H9 (cell line): ENCODE measurements at regions not wholly inside any gene's neighbourhood (a gene's known extent, or its start where the extent isn't known, plus 50 kb on each side); places are given as distances from the start of the nearest gene placed in this dataset.

ENCODE experiments used
- DNase-seq: peaks from one replicate; pipeline ENCODE4 v3.0.0-alpha.2; 2017
- H2AFZ ChIP-seq: one replicate; pipeline ENCODE4 v1.6.1; 2013; ENCODE audit warnings: mild to moderate bottlenecking, low read length, control low read depth, moderate library complexity
- H2AK5ac ChIP-seq: 2 replicates; pipeline ENCODE4 v1.6.1; 2013; ENCODE audit warnings: low read length, control low read depth, mixed read lengths; ENCODE audit not compliant: insufficient read length
- H2BK120ac ChIP-seq: one replicate; pipeline ENCODE4 v1.6.1; 2013; ENCODE audit warnings: low read depth, mild to moderate bottlenecking, low read length, control low read depth, inconsistent platforms; ENCODE audit not compliant: poor library complexity, severe bottlenecking
- H2BK12ac ChIP-seq: 2 replicates; pipeline ENCODE4 v1.6.1; 2013; ENCODE audit warnings: low read length, control low read depth, mixed read lengths, low read depth; ENCODE audit not compliant: insufficient read length
- H2BK15ac ChIP-seq: 2 replicates; pipeline ENCODE4 v1.6.1; 2013; ENCODE audit warnings: low read depth, low read length, control low read depth
- H2BK20ac ChIP-seq: one replicate; pipeline ENCODE4 v1.6.1; 2013; ENCODE audit warnings: low read depth, mild to moderate bottlenecking, low read length, control low read depth, inconsistent platforms; ENCODE audit not compliant: poor library complexity, severe bottlenecking
- H2BK5ac ChIP-seq: 2 replicates; pipeline ENCODE4 v1.6.1; 2013; ENCODE audit warnings: low read length, control low read depth, mixed read lengths; ENCODE audit not compliant: insufficient read length
- H3K14ac ChIP-seq: 2 replicates; pipeline ENCODE4 v1.6.1; 2013; ENCODE audit warnings: low read length, control low read depth; ENCODE audit not compliant: insufficient read depth
- H3K18ac ChIP-seq: 2 replicates; pipeline ENCODE4 v1.6.1; 2013; ENCODE audit warnings: low read depth, mild to moderate bottlenecking, mixed read lengths, low read length, control low read depth; ENCODE audit not compliant: insufficient read length
- H3K23ac ChIP-seq: 2 replicates; pipeline ENCODE4 v1.6.1; 2013; ENCODE audit warnings: low read length, control low read depth, mixed read lengths, low read depth; ENCODE audit not compliant: insufficient read length
- H3K23me2 ChIP-seq: 2 replicates; pipeline ENCODE4 v1.6.1; 2013; ENCODE audit warnings: low read depth, mild to moderate bottlenecking, mixed read lengths, low read length, control low read depth; ENCODE audit not compliant: insufficient read length, poor library complexity, severe bottlenecking
- H3K27ac ChIP-seq: 2 replicates; pipeline ENCODE4 v1.5.1; 2013; ENCODE audit warnings: low read length, control low read depth, mixed read lengths, low read depth; ENCODE audit not compliant: insufficient read length
- H3K27me3 ChIP-seq: 2 replicates; pipeline ENCODE4 v1.6.1; 2013; ENCODE audit warnings: low read length, control low read depth, inconsistent platforms; ENCODE audit not compliant: insufficient read depth
- H3K4ac ChIP-seq: 2 replicates; pipeline ENCODE4 v1.6.1; 2013; ENCODE audit warnings: low read depth, mild to moderate bottlenecking, control low read depth, inconsistent platforms, low read length, moderate library complexity
- H3K4me1 ChIP-seq: 2 replicates; pipeline ENCODE4 v1.6.1; 2013; ENCODE audit warnings: low read length, control low read depth, inconsistent platforms; ENCODE audit not compliant: insufficient read depth
- H3K4me2 ChIP-seq: 2 replicates; pipeline ENCODE4 v1.6.1; 2013; ENCODE audit warnings: low read length, control low read depth, mixed read lengths; ENCODE audit not compliant: insufficient read length, insufficient read depth
- H3K56ac ChIP-seq: 2 replicates; pipeline ENCODE4 v1.6.1; 2013; ENCODE audit warnings: low read depth, mild to moderate bottlenecking, mixed read lengths, low read length, control low read depth; ENCODE audit not compliant: insufficient read length
- H3K79me1 ChIP-seq: 2 replicates; pipeline ENCODE4 v1.6.1; 2013; ENCODE audit warnings: low read depth, mild to moderate bottlenecking, moderate library complexity, low read length, control low read depth, inconsistent platforms; ENCODE audit not compliant: insufficient read depth, poor library complexity, severe bottlenecking
- H3K79me2 ChIP-seq: 2 replicates; pipeline ENCODE4 v1.6.1; 2013; ENCODE audit warnings: low read length, control low read depth, inconsistent platforms; ENCODE audit not compliant: insufficient read depth
- H3K9ac ChIP-seq: 2 replicates; pipeline ENCODE4 v1.6.1; 2013; ENCODE audit warnings: low read length, control low read depth, mixed read lengths; ENCODE audit not compliant: insufficient read length; ENCODE audit errors: extremely low read depth
- H3K9me3 ChIP-seq: one replicate; pipeline ENCODE4 v1.6.1; 2013; ENCODE audit warnings: low read depth, low read length, inconsistent platforms; ENCODE audit not compliant: control insufficient read depth
- H3T11ph ChIP-seq: one replicate; pipeline ENCODE4 v1.6.1; 2013; ENCODE audit warnings: mild to moderate bottlenecking, low read length, control low read depth, inconsistent platforms
- H4K20me1 ChIP-seq: one replicate; pipeline ENCODE4 v1.6.1; 2013; ENCODE audit not compliant: control insufficient read depth, insufficient read length, insufficient read depth
- H4K5ac ChIP-seq: 2 replicates; pipeline ENCODE4 v1.6.1; 2013; ENCODE audit warnings: low read depth, mild to moderate bottlenecking, mixed read lengths, low read length, control low read depth; ENCODE audit not compliant: insufficient read length
- H4K8ac ChIP-seq: replicated peaks from 2 replicates; pipeline ENCODE4 v1.6.1; 2013; ENCODE audit warnings: low read length, control low read depth, mixed read lengths, low read depth; ENCODE audit not compliant: insufficient read length
- H4K91ac ChIP-seq: 2 replicates; pipeline ENCODE4 v1.6.1; 2013; ENCODE audit warnings: low read depth, mild to moderate bottlenecking, moderate library complexity, mixed read lengths, low read length, control low read depth; ENCODE audit not compliant: insufficient read length
- H3K27ac Mint-ChIP-seq, 3 experiments: 2 replicates in 2 of 3; 3 replicates in 1 of 3; pipeline ENCODE4 v1.8.0; 2020 to 2021; ENCODE audit warnings: mixed read lengths in 3 of 3, mild to moderate bottlenecking in 1 of 3, moderate library complexity in 1 of 3
- H3K27me3 Mint-ChIP-seq: 2 replicates; pipeline ENCODE4 v1.8.0; 2021; ENCODE audit warnings: low read depth, mild to moderate bottlenecking, moderate library complexity, mixed read lengths
- H3K36me3 Mint-ChIP-seq, 3 experiments: 2 replicates in 2 of 3; 3 replicates in 1 of 3; pipeline ENCODE4 v1.8.0; 2020 to 2021; ENCODE audit warnings: low read depth in 3 of 3, mixed read lengths in 3 of 3; ENCODE audit not compliant: insufficient read depth in 1 of 3
- H3K4me1 Mint-ChIP-seq, 2 experiments: 2 replicates each; pipeline ENCODE4 v1.8.0; 2020; ENCODE audit warnings: mixed read lengths in 2 of 2
- H3K4me3 Mint-ChIP-seq, 2 experiments: 2 replicates in 1 of 2; 3 replicates in 1 of 2; pipeline ENCODE4 v1.8.0; 2020 to 2021; ENCODE audit warnings: mild to moderate bottlenecking in 2 of 2, mixed read lengths in 2 of 2, moderate library complexity in 1 of 2
- H3K9me3 Mint-ChIP-seq, 2 experiments: 2 replicates in 1 of 2; 3 replicates in 1 of 2; pipeline ENCODE4 v1.8.0; 2020; ENCODE audit warnings: mild to moderate bottlenecking in 2 of 2, mixed read lengths in 2 of 2, moderate library complexity in 1 of 2
- CTCF ChIP-seq: fragments of 200-600 bp; sonication (generic); conservative IDR thresholded peaks from 3 replicates; pipeline ENCODE4 v1.8.0; 2021; ENCODE audit warnings: antibody characterized with exemption, mild to moderate bottlenecking
- WGBS: extraction: QIAGEN DNeasy Blood & Tissue Kit; methylation state at CpG from one replicate; pipeline ENCODE4 v1.1.7; 2013; ENCODE audit warnings: missing lambda C conversion rate, low lambda C conversion rate, mixed read lengths; ENCODE audit not compliant: insufficient read length; ENCODE audit errors: extremely low coverage; 5-methylcytosine and 5-hydroxymethylcytosine counted together

- no peak overlapping the region for H2BK20ac ChIP-seq
- TF ChIP-seq CTCF, result no peak
- no peak overlapping the region for H3K18ac ChIP-seq
- H3K9me3 Mint-ChIP-seq, result peaks cover 3 to 4% of the 10 kb centered on the region in 2 experiments; a peak in 2 of 5 replicates
- no peaks in the 10 kb centered on the region for H3K4me1 ChIP-seq
- no peak overlapping the region for H4K5ac ChIP-seq
- no peaks in the 10 kb centered on the region for H4K20me1 ChIP-seq
- H3K79me2 ChIP-seq, result no peaks in the 10 kb centered on the region
- H3K23me2 ChIP-seq, result no peaks in the 10 kb centered on the region
- H2BK5ac ChIP-seq, result no peak overlapping the region
- H3K36me3 Mint-ChIP-seq, result no peaks in the 10 kb centered on the region
- no peak overlapping the region for H4K8ac ChIP-seq
- H4K91ac ChIP-seq, result no peak overlapping the region
- H3K9me3 ChIP-seq, result no peaks in the 10 kb centered on the region
- 0 out of 4 replicates have a peak, but pooled peaks cover 0 to 3% of the 10 kb centered on the region in 2 experiments for H3K4me1 Mint-ChIP-seq
- WGBS, result no CpG with 5 or more reads among the region's 11 CpGs
- no peak overlapping the region for H3K9ac ChIP-seq
- 0 out of 2 replicates have a peak overlapping the region, but pooled peaks have one; percentile 5 for H3K14ac ChIP-seq
- no peak for DNase-seq
- H2BK12ac ChIP-seq, result no peak overlapping the region
- no peaks in the 10 kb centered on the region; the same call in 1 of the 2 replicates for H3K27me3 Mint-ChIP-seq
- H2BK120ac ChIP-seq, result no peak overlapping the region
- no peak overlapping the region for H3K23ac ChIP-seq
- H2AFZ ChIP-seq, result no peak overlapping the region
- H2BK15ac ChIP-seq, result no peak overlapping the region
- no peak overlapping the region for H3K27ac Mint-ChIP-seq
- no peak overlapping the region for H3K4ac ChIP-seq
- no peak overlapping the region for H3T11ph ChIP-seq
- H3K27me3 ChIP-seq, result no peaks in the 10 kb centered on the region
- no peaks in the 10 kb centered on the region for H3K79me1 ChIP-seq
- H3K4me3 Mint-ChIP-seq, result no peak overlapping the region
- no peak overlapping the region for H3K27ac ChIP-seq
- no peak overlapping the region for H3K56ac ChIP-seq
- H3K4me2 ChIP-seq, result no peak overlapping the region
- no peak overlapping the region for H2AK5ac ChIP-seq
Measured at GRCh38 chr22:49582678-49583077, 245.0 kb downstream of the BRD1 start.
